Progenitor cell of endocrine pancreas (in vitro differentiated cells): ENCODE measurements at regions not wholly inside any gene's neighbourhood (a gene's known extent, or its start where the extent isn't known, plus 50 kb on each side); places are given as distances from the start of the nearest gene placed in this dataset.
"Not testable (repeated sequence)": the region's sequence is repeated elsewhere in the genome, so short reads cannot be mapped to it uniquely, and the experiment has no call there.

Source experiments
- DNase-seq: peaks from one replicate; pipeline ENCODE4 v3.0.0; 2021; ENCODE audit warnings: low spot score; ENCODE audit not compliant: unreplicated experiment
- H3K27ac Mint-ChIP-seq: 2 replicates; pipeline ENCODE4 v1.8.0; 2021; ENCODE audit warnings: mild to moderate bottlenecking, moderate library complexity, mixed read lengths
- H3K27me3 Mint-ChIP-seq: 2 replicates; pipeline ENCODE4 v1.8.0; 2021; ENCODE audit warnings: mixed read lengths
- H3K36me3 Mint-ChIP-seq: 2 replicates; pipeline ENCODE4 v1.8.0; 2022; ENCODE audit warnings: mixed read lengths; ENCODE audit not compliant: insufficient read depth
- H3K4me1 Mint-ChIP-seq: 2 replicates; pipeline ENCODE4 v1.8.0; 2021; ENCODE audit warnings: low read depth, mixed read lengths
- H3K4me3 Mint-ChIP-seq: 2 replicates; pipeline ENCODE4 v1.8.0; 2021; ENCODE audit warnings: low read depth, mild to moderate bottlenecking, moderate library complexity, mixed read lengths
- H3K9me3 Mint-ChIP-seq: 2 replicates; pipeline ENCODE4 v1.8.0; 2021; ENCODE audit warnings: low read depth, mixed read lengths
- CTCF ChIP-seq: fragments of 200-600 bp; sonication (generic); IDR thresholded peaks from one replicate; pipeline ENCODE4 v1.5.0; 2021; ENCODE audit warnings: antibody characterized with exemption, mild to moderate bottlenecking; ENCODE audit not compliant: unreplicated experiment

DNA sequence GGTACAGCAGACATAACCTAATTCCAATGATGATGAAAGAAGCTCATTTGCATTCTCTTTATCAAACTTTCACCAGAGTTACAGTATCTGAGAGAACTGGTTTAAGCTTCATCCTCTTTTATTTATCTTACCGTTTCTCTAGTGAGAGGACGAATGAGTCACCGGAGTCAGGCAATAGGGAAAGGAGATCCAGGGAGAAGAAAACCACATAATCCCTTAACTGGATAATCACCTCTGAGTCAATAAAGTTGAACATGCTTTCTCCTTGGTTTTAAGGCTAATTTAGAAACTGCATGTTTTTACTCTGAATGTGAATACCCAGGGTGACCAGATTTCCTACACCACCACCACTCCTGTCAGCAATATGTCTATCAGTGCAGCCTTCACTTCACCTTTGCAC lies 313.7 kb upstream of the TBX18 start:
- Mint-ChIP-seq H3K4me1 (no peaks in the 10 kb centered on the region), H3K4me3 (no peak overlapping the region), H3K36me3 (no peaks in the 10 kb centered on the region), H3K9me3 (no peaks in the 10 kb centered on the region), H3K27me3 (no peaks in the 10 kb centered on the region), H3K27ac (no peak overlapping the region)
- DNase-seq, result no peak
- no peak for TF ChIP-seq CTCF

DNA sequence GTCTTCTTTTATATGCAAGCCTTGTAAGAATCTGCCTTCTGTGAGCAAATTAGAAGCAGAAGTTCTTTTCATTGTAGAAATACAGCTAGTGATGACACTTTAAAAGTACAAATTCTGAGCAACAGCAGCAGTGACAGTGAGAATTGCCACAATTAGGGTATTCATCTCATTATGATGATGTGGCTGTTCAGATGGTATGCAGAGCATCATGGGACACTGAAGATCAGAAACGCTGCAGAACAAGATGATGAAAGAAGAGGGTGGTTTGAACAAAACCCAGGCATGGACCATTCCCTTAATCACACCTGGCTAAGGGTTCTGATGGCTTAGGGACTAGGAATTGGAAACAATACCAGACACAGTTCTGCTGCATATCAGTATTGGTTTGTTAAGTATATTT lies 312.7 kb upstream of the TBX18 start:
- Mint-ChIP-seq H3K27me3 (no peaks in the 10 kb centered on the region), H3K27ac (no peak overlapping the region)

DNA sequence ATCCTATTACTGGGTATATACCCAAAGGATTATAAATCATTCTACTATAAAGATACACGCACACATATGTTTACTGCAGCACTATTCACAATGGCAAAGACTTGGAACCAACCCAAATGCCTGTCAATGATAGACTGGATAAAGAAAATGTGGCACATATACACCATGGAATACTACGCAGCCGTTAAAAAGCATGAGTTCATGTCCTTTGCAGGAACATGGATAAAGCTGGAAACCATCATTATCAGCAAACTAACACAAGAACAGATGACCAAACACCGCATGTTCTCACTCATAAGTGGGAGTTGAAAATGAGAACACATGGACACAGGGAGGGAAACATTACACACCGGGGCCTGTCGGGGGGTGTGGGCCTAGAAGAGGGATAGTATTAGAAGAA lies 307.4 kb upstream of the TBX18 start:
- H3K4me3 Mint-ChIP-seq, H3K4me1 Mint-ChIP-seq, DNase-seq, H3K27ac Mint-ChIP-seq, H3K36me3 Mint-ChIP-seq, H3K9me3 Mint-ChIP-seq, H3K27me3 Mint-ChIP-seq: not testable (repeated sequence)

More for the DNA sequence above, 312.7 kb upstream of the TBX18 start:
- H3K9me3 Mint-ChIP-seq, result no peaks in the 10 kb centered on the region
- no peak for TF ChIP-seq CTCF
- no peak for DNase-seq
- no peaks in the 10 kb centered on the region for H3K4me1 Mint-ChIP-seq
- no peak overlapping the region for H3K4me3 Mint-ChIP-seq
- no peaks in the 10 kb centered on the region for H3K36me3 Mint-ChIP-seq

- Mint-ChIP-seq H3K4me3 (no peak overlapping the region), H3K27ac (no peak overlapping the region), H3K9me3 (no peaks in the 10 kb centered on the region), H3K36me3 (no peaks in the 10 kb centered on the region), H3K27me3 (no peaks in the 10 kb centered on the region), H3K4me1 (peaks cover 3% of the 10 kb centered on the region)
- no peak for TF ChIP-seq CTCF
- no peak for DNase-seq
These were observed 305.2 kb upstream of the TBX18 start for GRCh38 chr6:85069577-85069976.

DNA sequence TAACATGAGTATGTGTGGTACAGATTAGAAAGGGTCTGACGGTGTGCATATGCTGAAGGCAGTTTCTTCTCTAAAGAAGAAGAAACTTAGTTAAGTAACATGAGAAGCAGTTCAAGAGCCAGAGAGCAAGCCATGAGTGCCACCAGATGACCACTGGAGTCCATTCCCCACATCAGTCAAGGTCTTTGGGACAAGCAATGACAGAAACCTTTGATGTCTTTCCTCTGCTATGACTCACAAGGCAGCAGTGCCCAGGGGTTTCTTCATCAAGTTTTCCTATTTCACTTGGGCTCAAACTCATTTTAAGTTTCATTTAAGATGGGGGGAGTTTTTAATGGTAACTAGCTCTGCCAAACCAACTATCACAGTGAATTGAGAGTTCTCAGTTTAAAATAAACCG lies 303.8 kb upstream of the TBX18 start:
- Mint-ChIP-seq H3K9me3 (no peaks in the 10 kb centered on the region), H3K27ac (no peak overlapping the region), H3K36me3 (no peaks in the 10 kb centered on the region), H3K4me1 (peaks cover 8% of the 10 kb centered on the region), H3K27me3 (no peaks in the 10 kb centered on the region), H3K4me3 (no peak overlapping the region)
- DNase-seq, result no peak
- TF ChIP-seq CTCF, result no peak

- H3K27me3 Mint-ChIP-seq, result peaks cover 5% of the 10 kb centered on the region
- H3K36me3 Mint-ChIP-seq, result no peaks in the 10 kb centered on the region
- peaks cover 11% of the 10 kb centered on the region for H3K4me1 Mint-ChIP-seq
- no peak for TF ChIP-seq CTCF
- H3K4me3 Mint-ChIP-seq, result no peak overlapping the region
- no peak overlapping the region for H3K27ac Mint-ChIP-seq
- H3K9me3 Mint-ChIP-seq, result no peaks in the 10 kb centered on the region
- no peak for DNase-seq
These were observed 301.9 kb upstream of the TBX18 start for GRCh38 chr6:85066266-85066665.
